ENCODE measurements at regions not wholly inside any gene's neighbourhood (a gene's known extent, or its start where the extent isn't known, plus 50 kb on each side); places are given as distances from the start of the nearest gene placed in this dataset.

DNA sequence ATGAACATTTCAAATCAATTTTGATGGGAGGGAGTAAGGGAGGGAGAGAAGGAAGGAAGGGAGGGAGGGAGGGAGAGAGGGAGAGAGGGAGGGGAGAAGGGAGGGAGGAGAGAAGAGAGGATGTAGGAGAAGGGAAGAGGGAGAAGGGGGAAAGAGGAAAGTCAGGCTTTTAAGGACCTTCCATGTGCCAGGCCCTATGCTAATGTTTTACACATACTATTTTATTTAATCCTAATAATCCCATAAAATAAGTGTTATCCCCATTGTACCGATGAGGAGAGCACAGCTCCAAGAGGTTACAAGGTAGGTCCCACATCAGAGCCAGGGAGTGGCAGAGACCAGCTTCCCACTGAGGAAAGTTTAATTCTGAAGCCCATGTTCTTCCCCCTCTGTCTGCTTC lies 341.9 kb downstream of the RAB28 start:
- intact Hi-C loops (cut with DNase I): loop anchor here (10.0 kb wide), 1 partner anchor 153 kb away; no protein-coding TSS in a partner anchor
- WGBS, 2 donors: 46 to 89% methylated on average over 1 of the region's 1 CpG
- no peak for DNase-seq
- Histone ChIP-seq H3K27me3 (no peaks in the 10 kb centered on the region), H3K4me3 (no peak overlapping the region), H3K4me1 (peaks cover 0 to 14% (median 11%) of the 10 kb centered on the region in 4 donors), H3K27ac (no peak overlapping the region), H3K36me3 (no peaks in the 10 kb centered on the region), H3K9me3 (no peaks in the 10 kb centered on the region)
- TF ChIP-seq POLR2A (IDR thresholded peaks at IDR 0.05): no peak
- no peak for TF ChIP-seq EP300 (IDR thresholded peaks at IDR 0.05)

DNA sequence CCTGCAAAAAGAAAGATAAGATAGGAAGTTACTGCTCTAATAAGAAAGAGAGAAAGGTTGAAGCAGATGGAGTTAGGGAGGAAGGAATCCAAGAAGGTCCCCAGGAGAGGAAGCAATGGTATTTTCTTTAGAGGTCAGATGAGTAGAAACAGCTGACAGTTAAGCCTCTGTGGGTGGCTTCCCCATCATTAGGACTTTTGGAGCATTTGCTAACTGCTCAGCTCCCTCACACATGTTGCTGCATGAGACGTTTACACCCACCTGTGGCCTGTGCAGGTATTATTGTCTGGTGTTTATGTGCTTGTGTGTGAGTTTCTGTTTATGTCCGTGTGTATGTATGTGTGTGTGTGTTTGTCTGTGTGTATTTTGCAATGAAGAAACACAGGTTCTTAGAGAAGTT lies 346.8 kb downstream of the RAB28 start:
- TF ChIP-seq, protein P1, sequence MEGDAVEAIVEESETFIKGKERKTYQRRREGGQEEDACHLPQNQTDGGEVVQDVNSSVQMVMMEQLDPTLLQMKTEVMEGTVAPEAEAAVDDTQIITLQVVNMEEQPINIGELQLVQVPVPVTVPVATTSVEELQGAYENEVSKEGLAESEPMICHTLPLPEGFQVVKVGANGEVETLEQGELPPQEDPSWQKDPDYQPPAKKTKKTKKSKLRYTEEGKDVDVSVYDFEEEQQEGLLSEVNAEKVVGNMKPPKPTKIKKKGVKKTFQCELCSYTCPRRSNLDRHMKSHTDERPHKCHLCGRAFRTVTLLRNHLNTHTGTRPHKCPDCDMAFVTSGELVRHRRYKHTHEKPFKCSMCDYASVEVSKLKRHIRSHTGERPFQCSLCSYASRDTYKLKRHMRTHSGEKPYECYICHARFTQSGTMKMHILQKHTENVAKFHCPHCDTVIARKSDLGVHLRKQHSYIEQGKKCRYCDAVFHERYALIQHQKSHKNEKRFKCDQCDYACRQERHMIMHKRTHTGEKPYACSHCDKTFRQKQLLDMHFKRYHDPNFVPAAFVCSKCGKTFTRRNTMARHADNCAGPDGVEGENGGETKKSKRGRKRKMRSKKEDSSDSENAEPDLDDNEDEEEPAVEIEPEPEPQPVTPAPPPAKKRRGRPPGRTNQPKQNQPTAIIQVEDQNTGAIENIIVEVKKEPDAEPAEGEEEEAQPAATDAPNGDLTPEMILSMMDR (IDR thresholded peaks at IDR 0.05): no peak
- 55 to 73% methylated on average over 2 of the region's 2 CpGs for WGBS, 2 donors
- Histone ChIP-seq H3K9me3 (no peaks in the 10 kb centered on the region), H3K27me3 (no peaks in the 10 kb centered on the region), H3K4me1 (no peaks in the 10 kb centered on the region), H3K4me3 (no peak overlapping the region), H3K36me3 (no peaks in the 10 kb centered on the region), H3K27ac (no peak overlapping the region)
- intact Hi-C loops (cut with DNase I): no loop called here
- no peak for DNase-seq

DNA sequence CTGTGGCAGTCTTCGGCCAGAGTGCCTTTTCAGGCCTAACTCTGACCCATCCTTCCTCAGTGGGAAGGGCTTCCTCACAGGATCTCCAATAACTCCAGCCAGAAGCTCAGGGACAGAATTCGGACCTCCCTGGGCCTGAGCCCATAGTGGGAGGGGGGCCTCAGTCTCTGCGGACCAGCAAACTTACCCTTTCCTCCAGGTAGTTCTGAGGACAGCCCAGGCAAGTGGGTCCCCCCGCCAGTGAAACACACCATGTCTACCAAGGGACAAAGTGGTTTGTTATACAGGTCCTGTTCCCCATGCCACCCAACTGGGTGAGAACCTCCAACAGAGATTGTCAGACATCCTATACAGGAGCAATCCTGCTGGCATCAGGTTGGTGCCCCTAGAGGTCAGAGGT lies 350.4 kb downstream of the RAB28 start:
- intact Hi-C loops (cut with DNase I): no loop called here
- 90 to 93% methylated on average over 4 of the region's 4 CpGs for WGBS, 2 donors
- H3K27me3 ChIP-seq: no peaks in the 10 kb centered on the region

DNA sequence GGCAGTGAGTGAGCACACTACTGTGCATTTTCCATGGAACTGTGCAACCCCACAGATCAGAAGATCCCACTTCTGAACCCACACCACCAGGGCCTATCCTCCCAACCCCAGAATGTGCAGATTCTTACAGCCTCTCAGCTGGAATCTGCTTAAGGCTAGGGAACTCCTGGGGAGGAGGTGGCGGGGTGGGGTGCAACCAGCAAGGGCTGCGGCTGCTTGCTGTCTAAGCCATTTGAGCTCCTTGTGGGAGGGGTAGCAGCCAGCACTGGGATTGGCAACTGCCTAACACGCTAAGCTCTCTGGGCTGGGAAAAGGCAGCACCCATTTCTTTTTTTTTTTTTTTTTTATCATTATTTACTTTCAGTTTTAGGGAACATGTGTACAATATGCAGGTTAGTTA lies 353.3 kb downstream of the RAB28 start:
- intact Hi-C loops (cut with DNase I): no loop called here
- Histone ChIP-seq H3K27me3 (no peaks in the 10 kb centered on the region), H3K4me3 (no peak overlapping the region), H3K9me3 (no peaks in the 10 kb centered on the region), H3K4me1 (no peaks in the 10 kb centered on the region), H3K27ac (no peak overlapping the region), H3K36me3 (no peaks in the 10 kb centered on the region)
- TF ChIP-seq, protein P1 (IDR thresholded peaks at IDR 0.05): no peak
- no peak for TF ChIP-seq EP300 (IDR thresholded peaks at IDR 0.05)
- TF ChIP-seq POLR2A (IDR thresholded peaks at IDR 0.05): no peak
- TF ChIP-seq POLR2AphosphoS5 (IDR thresholded peaks at IDR 0.05): no peak
- DNase-seq: no peak
- 54 to 62% methylated on average over 3 of the region's 3 CpGs for WGBS, 2 donors

More for the DNA sequence above, 350.4 kb downstream of the RAB28 start:
- TF ChIP-seq, protein P1 (IDR thresholded peaks at IDR 0.05): no peak
- no peak for TF ChIP-seq POLR2AphosphoS5 (IDR thresholded peaks at IDR 0.05)
- TF ChIP-seq EP300 (IDR thresholded peaks at IDR 0.05): no peak
- no peak for TF ChIP-seq POLR2A (IDR thresholded peaks at IDR 0.05)
- Histone ChIP-seq H3K4me3 (no peak overlapping the region), H3K9me3 (no peaks in the 10 kb centered on the region), H3K36me3 (no peaks in the 10 kb centered on the region), H3K27ac (no peak overlapping the region), H3K4me1 (no peaks in the 10 kb centered on the region)
- DNase-seq: no peak

DNA sequence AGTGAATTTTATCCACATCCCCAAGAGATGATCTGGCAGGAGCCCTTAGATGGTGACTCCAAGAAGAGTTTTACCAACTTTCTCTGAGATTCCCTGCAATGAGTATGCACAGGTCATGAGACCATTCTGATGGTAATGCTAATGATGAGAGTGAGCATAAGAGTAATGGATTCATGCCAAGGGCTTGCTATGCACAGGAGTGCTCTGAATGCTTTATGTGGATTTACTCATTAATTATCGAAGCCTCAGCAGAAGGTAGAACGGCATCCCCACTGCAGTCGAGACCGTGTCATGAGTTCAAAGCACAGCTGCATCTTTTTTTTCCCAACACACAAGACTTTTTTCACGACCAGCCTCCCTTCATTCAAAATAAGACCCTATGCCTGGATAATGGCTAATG lies 355.0 kb downstream of the RAB28 start:
- Histone ChIP-seq H3K27me3 (no peaks in the 10 kb centered on the region), H3K4me3 (no peak overlapping the region), H3K27ac (no peak overlapping the region), H3K4me1 (no peaks in the 10 kb centered on the region), H3K36me3 (no peaks in the 10 kb centered on the region), H3K9me3 (no peaks in the 10 kb centered on the region)
- no peak for DNase-seq
- intact Hi-C loops (cut with DNase I): no loop called here
- 93 to 95% methylated on average over 5 of the region's 5 CpGs for WGBS, 2 donors
- no peak for TF ChIP-seq POLR2AphosphoS5 (IDR thresholded peaks at IDR 0.05)
- no peak for TF ChIP-seq EP300 (IDR thresholded peaks at IDR 0.05)

All from sigmoid colon (tissue), 6 donors.